CD14-positive monocyte (primary cell): ENCODE measurements at regions not wholly inside any gene's neighbourhood (a gene's known extent, or its start where the extent isn't known, plus 50 kb on each side); places are given as distances from the start of the nearest gene placed in this dataset.
"Not testable (repeated sequence)": the region's sequence is repeated elsewhere in the genome, so short reads cannot be mapped to it uniquely, and the experiment has no call there.

ENCODE experiments used
- DNase-seq, 3 donors: peaks; one replicate each; pipeline ENCODE4 v3.0.0-alpha.2; 2011 to 2022
- H2AFZ ChIP-seq: 2 replicates; pipeline ENCODE4 v1.6.0; 2012; ENCODE audit warnings: mild to moderate bottlenecking, low read depth, low read length, inconsistent platforms; ENCODE audit not compliant: insufficient read depth, poor library complexity, severe bottlenecking
- H3K27ac ChIP-seq, 2 donors: 1 replicate in 1 of 2; 2 replicates in 1 of 2; pipeline ENCODE4 v1.5.1; 2012 to 2013; ENCODE audit warnings: low read length in 2 of 2, control low read depth in 1 of 2, inconsistent platforms in 1 of 2, low read depth in 1 of 2, mild to moderate bottlenecking in 1 of 2
- H3K27me3 ChIP-seq, 2 donors: one replicate each; pipeline versions ENCODE4 v1.6.0 to v1.6.1; 2011 to 2013; ENCODE audit warnings: low read length in 2 of 2; ENCODE audit not compliant: control insufficient read depth in 2 of 2, insufficient read depth in 2 of 2
- H3K36me3 ChIP-seq, 2 donors: replicated peaks in 1 of 2; 1 replicate in 1 of 2; 2 replicates in 1 of 2; pipeline versions ENCODE4 v1.5.1 to v1.6.1; 2012 to 2013; ENCODE audit warnings: low read length in 2 of 2, control low read depth in 1 of 2, inconsistent platforms in 1 of 2, mild to moderate bottlenecking in 1 of 2; ENCODE audit not compliant: insufficient read depth in 2 of 2, control insufficient read depth in 1 of 2
- H3K4me1 ChIP-seq, 2 donors: 1 replicate in 1 of 2; 2 replicates in 1 of 2; pipeline versions ENCODE4 v1.5.1 to v1.6.1; 2012 to 2013; ENCODE audit warnings: low read length in 2 of 2, control low read depth in 1 of 2, inconsistent platforms in 1 of 2, mild to moderate bottlenecking in 1 of 2, moderate library complexity in 1 of 2; ENCODE audit not compliant: insufficient read depth in 2 of 2, control insufficient read depth in 1 of 2
- H3K4me2 ChIP-seq: replicated peaks from 2 replicates; pipeline ENCODE3; 2012; ENCODE audit warnings: low read length, moderate library complexity, mild to moderate bottlenecking; ENCODE audit not compliant: poor library complexity, severe bottlenecking; ENCODE audit errors: extremely low read depth
- H3K4me3 ChIP-seq, 3 experiments: fragments of 200-600 bp in 1 of 3; sonication (generic) in 1 of 3; replicated peaks in 1 of 3; 1 replicate in 2 of 3; 2 replicates in 1 of 3; pipeline ENCODE4 v1.5.1; 2011 to 2013; ENCODE audit warnings: low read length in 3 of 3, mild to moderate bottlenecking in 3 of 3, control low read depth in 2 of 3, low read depth in 2 of 3, inconsistent platforms in 1 of 3, moderate library complexity in 1 of 3
- H3K79me2 ChIP-seq: 2 replicates; pipeline ENCODE4 v1.6.0; 2012; ENCODE audit warnings: mild to moderate bottlenecking, control low read depth, inconsistent platforms, low read length, moderate library complexity; ENCODE audit not compliant: insufficient read depth
- H3K9ac ChIP-seq: 2 replicates; pipeline ENCODE4 v1.6.0; 2017; ENCODE audit warnings: low read length, mild to moderate bottlenecking; ENCODE audit not compliant: insufficient read depth, poor library complexity, severe bottlenecking
- H3K9me3 ChIP-seq, 2 donors: replicated peaks in 1 of 2; 1 replicate in 1 of 2; 2 replicates in 1 of 2; pipeline versions ENCODE4 v1.5.1 to v1.6.1; 2012 to 2013; ENCODE audit warnings: low read length in 2 of 2, control low read depth in 1 of 2; ENCODE audit not compliant: control insufficient read depth in 1 of 2, insufficient read depth in 1 of 2
- H4K20me1 ChIP-seq: 2 replicates; pipeline ENCODE4 v1.6.0; 2012; ENCODE audit warnings: mild to moderate bottlenecking, low read length, control low read depth, moderate library complexity; ENCODE audit not compliant: insufficient read depth
- H3K27ac Mint-ChIP-seq, 7 donors: one replicate each; pipeline ENCODE4 v1.8.0; 2020; ENCODE audit warnings: mild to moderate bottlenecking in 7 of 7, mixed read lengths in 7 of 7, moderate library complexity in 6 of 7, inconsistent platforms in 2 of 7
- H3K27me3 Mint-ChIP-seq, 3 donors: one replicate each; pipeline ENCODE4 v1.8.0; 2021 to 2022; ENCODE audit warnings: low read depth in 3 of 3, mild to moderate bottlenecking in 3 of 3, mixed read lengths in 3 of 3, moderate library complexity in 3 of 3, inconsistent platforms in 1 of 3
- H3K36me3 Mint-ChIP-seq, 2 donors: one replicate each; pipeline ENCODE4 v1.8.0; 2020; ENCODE audit warnings: mixed read lengths in 2 of 2, inconsistent platforms in 1 of 2, mild to moderate bottlenecking in 1 of 2
- H3K4me1 Mint-ChIP-seq: one replicate; pipeline ENCODE4 v1.8.0; 2020; ENCODE audit warnings: mild to moderate bottlenecking, mixed read lengths
- H3K4me3 Mint-ChIP-seq, 2 donors: one replicate each; pipeline ENCODE4 v1.8.0; 2020; ENCODE audit warnings: mild to moderate bottlenecking in 2 of 2, mixed read lengths in 2 of 2, moderate library complexity in 1 of 2
- H3K9me3 Mint-ChIP-seq, 7 donors: one replicate each; pipeline ENCODE4 v1.8.0; 2020 to 2022; ENCODE audit warnings: mixed read lengths in 7 of 7, mild to moderate bottlenecking in 6 of 7, moderate library complexity in 6 of 7, inconsistent platforms in 2 of 7
- WGBS: methylation state at CpG from one replicate; pipeline ENCODE4 v1.1.5; 2013; ENCODE audit warnings: missing lambda C conversion rate; ENCODE audit not compliant: insufficient coverage; 5-methylcytosine and 5-hydroxymethylcytosine counted together
- intact Hi-C, 2 donors: fragments of 100-400 bp; cut with micrococcal nuclease; formaldehyde crosslinking; loops; one replicate each; pipeline versions ENCODE4 v1.15.0 to v1.15.1; 2023
- TF ChIP-seq, protein P1 (sequence below): fragments of 200-600 bp; IDR thresholded peaks from one replicate; pipeline ENCODE4 v1.8.0; 2022; ENCODE audit warnings: antibody characterized with exemption, mild to moderate bottlenecking

DNA sequence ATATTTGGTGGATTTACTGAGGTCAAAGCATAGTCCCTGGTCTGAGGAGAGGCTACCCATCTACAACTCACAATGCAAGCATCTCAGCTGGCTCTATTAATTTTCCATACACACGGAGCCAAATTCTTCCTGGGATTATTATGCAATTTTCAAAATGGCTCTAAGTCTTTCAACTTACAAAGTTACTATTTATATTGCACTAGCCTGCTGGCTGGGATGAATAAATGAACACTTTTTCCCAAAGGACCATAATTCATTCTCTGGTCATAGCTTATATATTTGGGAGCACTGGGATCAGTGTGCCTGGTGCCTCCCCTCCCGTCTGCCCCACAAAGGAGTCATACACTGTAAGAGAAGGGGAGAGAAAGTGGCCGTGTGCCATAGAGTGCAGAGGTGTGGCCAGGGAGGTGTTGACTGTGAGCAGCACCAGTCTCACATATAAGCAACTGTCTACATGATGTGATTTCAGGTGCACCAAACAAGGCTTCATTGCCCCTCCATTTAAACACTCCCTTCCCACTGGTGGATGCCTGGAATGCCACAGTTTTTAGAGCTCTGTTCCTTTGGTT, 88.6 kb downstream of the ZNF92 start:
- no peaks in the 10 kb centered on the region for H3K4me1 Mint-ChIP-seq
- no peaks in the 10 kb centered on the region for H3K9me3 ChIP-seq
- H3K79me2 ChIP-seq = no peaks in the 10 kb centered on the region
- WGBS = 63% methylated on average over 1 of the region's 3 CpGs
- no peaks in the 10 kb centered on the region for H3K36me3 Mint-ChIP-seq
- TF ChIP-seq, protein P1, sequence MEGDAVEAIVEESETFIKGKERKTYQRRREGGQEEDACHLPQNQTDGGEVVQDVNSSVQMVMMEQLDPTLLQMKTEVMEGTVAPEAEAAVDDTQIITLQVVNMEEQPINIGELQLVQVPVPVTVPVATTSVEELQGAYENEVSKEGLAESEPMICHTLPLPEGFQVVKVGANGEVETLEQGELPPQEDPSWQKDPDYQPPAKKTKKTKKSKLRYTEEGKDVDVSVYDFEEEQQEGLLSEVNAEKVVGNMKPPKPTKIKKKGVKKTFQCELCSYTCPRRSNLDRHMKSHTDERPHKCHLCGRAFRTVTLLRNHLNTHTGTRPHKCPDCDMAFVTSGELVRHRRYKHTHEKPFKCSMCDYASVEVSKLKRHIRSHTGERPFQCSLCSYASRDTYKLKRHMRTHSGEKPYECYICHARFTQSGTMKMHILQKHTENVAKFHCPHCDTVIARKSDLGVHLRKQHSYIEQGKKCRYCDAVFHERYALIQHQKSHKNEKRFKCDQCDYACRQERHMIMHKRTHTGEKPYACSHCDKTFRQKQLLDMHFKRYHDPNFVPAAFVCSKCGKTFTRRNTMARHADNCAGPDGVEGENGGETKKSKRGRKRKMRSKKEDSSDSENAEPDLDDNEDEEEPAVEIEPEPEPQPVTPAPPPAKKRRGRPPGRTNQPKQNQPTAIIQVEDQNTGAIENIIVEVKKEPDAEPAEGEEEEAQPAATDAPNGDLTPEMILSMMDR = no peak
- H3K27ac Mint-ChIP-seq = no peak overlapping the region
- H2AFZ ChIP-seq = no peak overlapping the region
- no peaks in the 10 kb centered on the region for H3K36me3 ChIP-seq
- no peak overlapping the region for H3K4me2 ChIP-seq
- H3K4me3 Mint-ChIP-seq = no peak overlapping the region
- H3K4me3 ChIP-seq = no peak overlapping the region
- intact Hi-C loops = no loop called here
- H3K9ac ChIP-seq = no peak overlapping the region
- H4K20me1 ChIP-seq = no peaks in the 10 kb centered on the region
- H3K4me1 ChIP-seq = no peaks in the 10 kb centered on the region
- no peaks in the 10 kb centered on the region for H3K27me3 ChIP-seq
- peaks cover 0 to 4% (median 0%) of the 10 kb centered on the region in 3 donors for H3K27me3 Mint-ChIP-seq
- DNase-seq = no peak
- H3K27ac ChIP-seq = no peak overlapping the region
- H3K9me3 Mint-ChIP-seq = peaks cover 0 to 7% (median 4%) of the 10 kb centered on the region in 7 donors

DNA sequence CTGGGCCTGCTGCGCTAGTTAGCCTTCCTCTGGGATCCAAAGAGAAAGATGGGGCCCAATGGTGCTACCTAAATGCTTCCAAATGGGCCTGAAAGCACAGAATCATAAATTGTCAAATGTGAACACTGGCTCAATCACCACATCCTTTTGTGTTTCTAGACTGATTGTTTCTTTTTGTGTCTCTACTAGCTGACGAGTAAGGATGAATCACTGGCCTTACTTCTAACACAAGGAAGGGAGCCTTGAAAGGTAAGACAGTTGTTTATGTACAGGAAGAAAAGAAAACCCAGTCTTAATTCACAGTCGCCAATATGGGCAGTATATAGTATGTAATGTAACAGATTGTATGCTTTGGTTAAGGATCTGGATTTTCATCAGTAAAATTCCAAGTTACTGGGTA, 89.5 kb downstream of the ZNF92 start:
- TF ChIP-seq, protein P1 = no peak

DNA sequence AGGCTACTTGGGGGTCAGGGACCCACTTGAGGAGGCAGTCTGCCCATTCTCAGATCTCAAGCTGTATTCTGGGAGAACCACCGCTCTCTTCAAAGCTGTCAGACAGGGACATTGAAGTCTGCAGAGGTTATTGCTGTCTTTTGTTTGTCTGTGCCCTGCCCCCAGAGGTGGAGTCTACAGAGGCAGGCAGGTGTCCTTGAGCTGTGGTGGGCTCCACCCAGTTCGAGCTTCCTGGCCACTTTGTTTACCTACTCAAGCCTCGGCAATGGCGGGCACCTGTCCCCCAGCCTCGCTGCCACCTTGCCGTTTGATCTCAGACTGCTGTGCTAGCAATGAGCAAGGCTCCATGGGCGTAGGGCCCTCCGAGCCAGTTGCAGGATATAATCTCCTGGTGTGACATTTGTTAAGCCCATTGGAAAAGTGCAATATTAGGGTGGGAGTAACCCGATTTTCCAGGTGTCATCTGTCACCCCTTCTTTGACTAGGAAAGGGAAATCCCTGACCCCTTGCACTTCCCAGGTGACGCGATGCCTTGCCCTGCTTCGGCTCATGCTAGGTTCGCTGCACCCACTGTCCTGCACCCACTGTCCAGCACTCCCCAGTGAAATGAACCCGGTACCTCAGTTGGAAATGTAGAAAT, 96.4 kb downstream of the ZNF92 start:
- H3K27me3 Mint-ChIP-seq, H3K4me3 ChIP-seq, H2AFZ ChIP-seq, H3K27ac ChIP-seq, H3K9me3 ChIP-seq, H3K27ac Mint-ChIP-seq, H3K4me1 Mint-ChIP-seq, H3K36me3 Mint-ChIP-seq, H3K9ac ChIP-seq, DNase-seq, H3K79me2 ChIP-seq, H3K4me2 ChIP-seq, H3K4me1 ChIP-seq, H3K36me3 ChIP-seq, intact Hi-C loops, H4K20me1 ChIP-seq, H3K4me3 Mint-ChIP-seq, H3K27me3 ChIP-seq: not testable (repeated sequence)
- H3K9me3 Mint-ChIP-seq = peaks cover 12 to 38% (median 24%) of the 10 kb centered on the region in 7 donors
- WGBS = 94% methylated on average over 12 of the region's 14 CpGs

More for the DNA sequence above, 89.5 kb downstream of the ZNF92 start:
- Histone ChIP-seq H3K4me3 (no peak overlapping the region), H3K4me2 (no peak overlapping the region), H3K36me3 (no peaks in the 10 kb centered on the region), H2AFZ (no peak overlapping the region), H3K27ac (no peak overlapping the region), H3K9ac (no peak overlapping the region), H3K9me3 (no peaks in the 10 kb centered on the region), H3K79me2 (no peaks in the 10 kb centered on the region), H3K27me3 (no peaks in the 10 kb centered on the region), H3K4me1 (no peaks in the 10 kb centered on the region), H4K20me1 (no peaks in the 10 kb centered on the region)
- Mint-ChIP-seq H3K9me3 (peaks cover 4 to 13% (median 10%) of the 10 kb centered on the region in 7 donors), H3K36me3 (no peaks in the 10 kb centered on the region), H3K4me1 (no peaks in the 10 kb centered on the region), H3K27ac (no peak overlapping the region), H3K4me3 (no peak overlapping the region), H3K27me3 (peaks cover 0 to 4% (median 0%) of the 10 kb centered on the region in 3 donors)
- WGBS = 86% methylated on average over 2 of the region's 3 CpGs
- intact Hi-C loops = no loop called here
- DNase-seq = no peak
